Fibroblast of lung (primary cell): ENCODE measurements at regions not wholly inside any gene's neighbourhood (a gene's known extent, or its start where the extent isn't known, plus 50 kb on each side); places are given as distances from the start of the nearest gene placed in this dataset.

ENCODE experiments used
- CTCF ChIP-seq, 2 donors: IDR thresholded peaks in 1 of 2; conservative IDR thresholded peaks in 1 of 2; 1 replicate in 1 of 2; 2 replicates in 1 of 2; pipeline ENCODE4 v1.5.1; 2011 to 2012; ENCODE audit warnings: low read length in 2 of 2, control low read depth in 1 of 2, inconsistent platforms in 1 of 2, low read depth in 1 of 2, mild to moderate bottlenecking in 1 of 2
- EZH2 ChIP-seq: IDR thresholded peaks from 2 replicates; pipeline ENCODE4 v1.5.1; 2012; ENCODE audit warnings: low read length, control low read depth, mild to moderate bottlenecking; ENCODE audit errors: missing control alignments

GRCh38 chr21:35201288-35201687, 152.2 kb upstream of the RUNX1 start:
- TF ChIP-seq CTCF (conservative IDR thresholded peaks at IDR 0.05 in 1 of 2, IDR thresholded peaks at IDR 0.05 in 1 of 2; ENCODE audit: low read depth in 1 of 2, low read length in 2 of 2) (no peak), EZH2 (no peak)
